GM10248 (cell line): ENCODE measurements at regions not wholly inside any gene's neighbourhood (a gene's known extent, or its start where the extent isn't known, plus 50 kb on each side); places are given as distances from the start of the nearest gene placed in this dataset.

Source experiments
- CTCF ChIA-PET: fragments of 300-600 bp; sonication (Branson Sonifier 250); formaldehyde crosslinking; extraction: SDS; loops from one replicate; lab custom pipeline; 2021; ENCODE audit warnings: antibody characterized with exemption; lab: Yijun Ruan, JAX
- POLR2A ChIA-PET: fragments of 350-650 bp; sonication (Branson Sonifier 250); formaldehyde crosslinking; extraction: SDS; loops from one replicate; lab custom pipeline; 2020; ENCODE audit warnings: antibody characterized with exemption; lab: Yijun Ruan, JAX
- DNase-seq: peaks from one replicate; pipeline ENCODE4 v3.0.0; 2012; ENCODE audit errors: extremely low spot score
- CTCF ChIP-seq: IDR thresholded peaks from 2 replicates; pipeline ENCODE4 v1.5.1; 2012; ENCODE audit warnings: mild to moderate bottlenecking, low read depth; ENCODE audit errors: extremely low read depth, missing control alignments, control extremely low read depth

- TF ChIP-seq CTCF = no peak
- DNase-seq = no peak
- CTCF ChIA-PET = interaction anchor here (1.0 kb wide), 1 partner anchor 17 kb away, joined by 3 read pairs; no protein-coding TSS in a partner anchor
- POLR2A ChIA-PET = no interaction called here
Measured at GRCh38 chr7:46854958-46855473, 726.9 kb downstream of the TNS3 start.

GRCh38 chr7:46853451-46853850 is 728.5 kb downstream of the TNS3 start:
- no peak for TF ChIP-seq CTCF
- ChIA-PET POLR2A (no interaction called here), CTCF (no interaction called here)
- no peak for DNase-seq

GRCh38 chr7:46852795-46853194 is 729.1 kb downstream of the TNS3 start:
- CTCF ChIA-PET = no interaction called here
- no peak for DNase-seq

GRCh38 chr7:46850563-46851330 is 731.2 kb downstream of the TNS3 start:
- no peak for TF ChIP-seq CTCF
- DNase-seq = no peak
- POLR2A ChIA-PET = no interaction called here
- CTCF ChIA-PET = interaction anchor here (0.7 to 1.2 kb wide), 2 partner anchors 17 to 63 kb away, joined by 3 read pairs; no protein-coding TSS in a partner anchor

More at GRCh38 chr7:46852795-46853194, 729.1 kb downstream of the TNS3 start:
- no peak for TF ChIP-seq CTCF
- POLR2A ChIA-PET = no interaction called here

- ChIA-PET CTCF (interaction anchor here (0.6 kb wide), 1 partner anchor 10 kb away, joined by 3 read pairs; no protein-coding TSS in a partner anchor), POLR2A (no interaction called here)
- DNase-seq = no peak
- no peak for TF ChIP-seq CTCF
Measured at GRCh38 chr7:46848944-46849343, 733.0 kb downstream of the TNS3 start.

- CTCF ChIA-PET = no interaction called here
- no peak for DNase-seq
- no peak for TF ChIP-seq CTCF
- POLR2A ChIA-PET = no interaction called here
Measured at GRCh38 chr7:46848311-46848710, 733.6 kb downstream of the TNS3 start.
